Stomach (tissue), 8 donors: ENCODE measurements at regions not wholly inside any gene's neighbourhood (a gene's known extent, or its start where the extent isn't known, plus 50 kb on each side); places are given as distances from the start of the nearest gene placed in this dataset.

Experiments used
- DNase-seq, 2 donors: peaks; one replicate each; pipeline versions ENCODE4 v3.0.0 to v3.0.0-alpha.2; 2013 to 2019
- H3K27ac ChIP-seq, 5 donors: fragments of 200-600 bp in 4 of 5; sonication (generic) in 4 of 5; one replicate each; pipeline ENCODE4 v1.5.1; 2013 to 2019; ENCODE audit warnings: mild to moderate bottlenecking in 1 of 5, moderate library complexity in 1 of 5
- H3K27me3 ChIP-seq, 3 donors: fragments of 200-600 bp; sonication (generic); one replicate each; pipeline ENCODE4 v1.5.1; 2017 to 2019; ENCODE audit warnings: mixed run types in 1 of 3
- H3K36me3 ChIP-seq, 4 donors: fragments of 200-600 bp; sonication (generic); 1 replicate in 3 of 4; 2 replicates in 1 of 4; pipeline ENCODE4 v1.5.1; 2016 to 2019
- H3K4me1 ChIP-seq, 4 donors: fragments of 200-600 bp; sonication (generic); one replicate each; pipeline ENCODE4 v1.5.1; 2016 to 2019
- H3K4me3 ChIP-seq, 4 donors: fragments of 200-600 bp; sonication (generic) in 3 of 4; one replicate each; pipeline ENCODE4 v1.5.1; 2016 to 2019; ENCODE audit warnings: mild to moderate bottlenecking in 1 of 4
- H3K9me3 ChIP-seq, 4 donors: fragments of 200-600 bp; sonication (generic); one replicate each; pipeline ENCODE4 v1.5.1; 2016 to 2019
- EP300 ChIP-seq: sonication (generic); formaldehyde crosslinking; IDR thresholded peaks from one replicate; pipeline ENCODE4 v1.6.1; 2017; ENCODE audit warnings: antibody characterized with exemption
- WGBS, 5 donors: extraction: QIAGEN DNeasy Blood & Tissue Kit in 3 of 5; methylation state at CpG; one replicate each; pipeline versions ENCODE4 v1.1.5 to v1.1.7; 2013 to 2018; 5-methylcytosine and 5-hydroxymethylcytosine counted together
- intact Hi-C: fragments of 100-400 bp; cut with DNase I; formaldehyde crosslinking; loops from one replicate; pipeline ENCODE4 v1.15.1; 2023; ENCODE audit warnings: low total_unique reads
- donor health status: healthy with polysubstance abuse.
- donor health status: Bipolar disorder and iron deficiency.
- donor health status: healthy.

GRCh38 chrX:102883491-102883890, 53.6 kb upstream of the RAB40AL start:
- peaks cover 0 to 19% (median 12%) of the 10 kb centered on the region in 4 donors for H3K36me3 ChIP-seq
- WGBS, 5 donors = 75 to 88% (median 78%) methylated on average over 7 of the region's 7 CpGs
- intact Hi-C loops = no loop called here

More at GRCh38 chrX:102883491-102883890, 53.6 kb upstream of the RAB40AL start:
- Histone ChIP-seq H3K27me3 (no peaks in the 10 kb centered on the region), H3K4me3 (no peak overlapping the region), H3K9me3 (no peaks in the 10 kb centered on the region), H3K4me1 (no peaks in the 10 kb centered on the region), H3K27ac (no peak overlapping the region)
- DNase-seq = no peak
- no peak for TF ChIP-seq EP300
